HCT116 (cell line): ENCODE measurements at regions not wholly inside any gene's neighbourhood (a gene's known extent, or its start where the extent isn't known, plus 50 kb on each side); places are given as distances from the start of the nearest gene placed in this dataset.

Source experiments
- CEBPB ChIP-seq: IDR thresholded peaks from 2 replicates; pipeline ENCODE4 v1.6.1; 2012; ENCODE audit warnings: low read depth
- CTCF ChIP-seq, 3 experiments: fragments of 200-600 bp in 1 of 3; sonication (generic) in 1 of 3; IDR thresholded peaks in 2 of 3; conservative IDR thresholded peaks in 1 of 3; 2 replicates each; pipeline ENCODE4 v1.5.1; 2012 to 2017; ENCODE audit warnings: low read depth in 2 of 3, low read length in 2 of 3, antibody characterized with exemption in 1 of 3, borderline replicate concordance in 1 of 3, control low read depth in 1 of 3, mild to moderate bottlenecking in 1 of 3, mixed read lengths in 1 of 3, mixed run types in 1 of 3, moderate library complexity in 1 of 3; ENCODE audit not compliant: insufficient read depth in 1 of 3
- ELF1 ChIP-seq: IDR thresholded peaks from 2 replicates; pipeline ENCODE4 v1.6.1; 2012; ENCODE audit warnings: low read depth, borderline replicate concordance
- EZH2 ChIP-seq: fragments of 200-600 bp; sonication (generic); IDR thresholded peaks from 2 replicates; pipeline ENCODE4 v1.6.1; 2017; ENCODE audit warnings: antibody characterized with exemption, mixed run types
- EZH2phosphoT487 ChIP-seq: fragments of 200-600 bp; IDR thresholded peaks from 2 replicates; pipeline ENCODE4 v1.6.1; 2018; ENCODE audit warnings: antibody characterized with exemption, borderline replicate concordance
- MAX ChIP-seq: IDR thresholded peaks from 2 replicates; pipeline ENCODE4 v1.6.1; 2012
- POLR2A ChIP-seq: IDR thresholded peaks from 2 replicates; pipeline ENCODE4 v1.7.0; 2011; ENCODE audit warnings: borderline replicate concordance; ENCODE audit not compliant: insufficient read depth, insufficient read length; ENCODE audit errors: extremely low read depth
- POLR2AphosphoS5 ChIP-seq: IDR thresholded peaks from 2 replicates; pipeline ENCODE4 v1.6.1; 2011; ENCODE audit warnings: mild to moderate bottlenecking, low read depth, low read length, moderate library complexity
- RAD21 ChIP-seq: IDR thresholded peaks from 2 replicates; pipeline ENCODE4 v1.6.1; 2012; ENCODE audit warnings: low read depth, mild to moderate bottlenecking
- SP1 ChIP-seq: IDR thresholded peaks from 2 replicates; pipeline ENCODE4 v1.6.1; 2012; ENCODE audit warnings: low read depth

GRCh38 chr3:43218921-43219320 lies 67.4 kb upstream of the SNRK start:
- no peak for TF ChIP-seq SP1
- no peak for TF ChIP-seq POLR2AphosphoS5
- TF ChIP-seq POLR2A: no peak
- no peak for TF ChIP-seq EZH2
- TF ChIP-seq CTCF (IDR thresholded peaks at IDR 0.05 in 2 of 3, conservative IDR thresholded peaks at IDR 0.05 in 1 of 3; ENCODE audit: borderline replicate concordance in 1 of 3, insufficient read depth in 1 of 3, low read depth in 2 of 3, low read length in 2 of 3): no peak
- TF ChIP-seq CEBPB: no peak
- no peak for TF ChIP-seq EZH2phosphoT487
- no peak for TF ChIP-seq MAX
- TF ChIP-seq ELF1: no peak
- TF ChIP-seq RAD21: no peak
